Activated CD4-positive, CD25-positive, alpha-beta regulatory T cell treated with anti-CD3 and anti-CD28 coated beads, Interleukin-2, amount 50 U/mL, for 16 hours (primary cell): ENCODE measurements at regions not wholly inside any gene's neighbourhood (a gene's known extent, or its start where the extent isn't known, plus 50 kb on each side); places are given as distances from the start of the nearest gene placed in this dataset.

Experiments used
- DNase-seq: peaks from one replicate; pipeline ENCODE4 v3.0.0-alpha.2; 2020; ENCODE audit warnings: low read depth, low spot score

DNA sequence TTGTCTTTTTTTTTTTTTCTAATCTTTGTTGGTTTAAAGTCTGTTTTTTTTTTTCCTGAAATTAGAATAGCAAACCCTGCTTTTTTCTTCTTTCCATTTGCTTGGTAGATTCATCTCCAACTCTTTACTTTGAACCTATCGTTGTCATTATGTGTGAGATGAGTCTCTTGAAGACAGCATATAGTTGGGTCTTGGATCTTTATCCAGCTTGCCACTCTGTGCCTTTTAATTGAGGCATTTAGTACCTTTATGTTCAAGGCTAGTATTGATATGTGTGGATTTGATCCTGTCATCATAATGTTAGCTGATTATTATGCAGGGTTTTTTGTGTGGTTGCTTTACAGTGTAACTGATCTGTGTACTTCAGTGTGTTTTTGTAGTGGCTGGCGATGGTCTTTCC lies 383.8 kb downstream of the MAN2A1 start:
- DNase-seq = no peak

DNA sequence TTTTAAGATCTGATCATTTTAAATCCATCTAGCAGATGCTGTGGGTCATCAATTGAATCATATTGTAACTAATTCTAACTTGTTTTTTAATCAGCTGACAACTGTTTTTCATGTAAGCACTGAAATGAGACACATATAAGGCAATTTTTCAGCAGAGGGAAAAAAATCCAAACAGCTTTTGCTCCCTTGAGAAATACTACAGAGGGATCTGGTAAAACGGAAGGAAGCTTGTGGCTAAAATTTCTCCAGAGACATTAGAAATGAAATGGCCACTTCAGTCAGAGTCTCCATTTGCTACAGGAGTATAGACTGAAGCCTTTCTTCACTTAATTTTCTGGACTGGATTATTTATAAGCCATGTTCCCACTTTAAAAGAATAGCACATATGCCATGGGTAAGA lies 385.9 kb downstream of the MAN2A1 start:
- no peak for DNase-seq

GRCh38 chr5:110077147-110077546 lies 387.4 kb downstream of the MAN2A1 start:
- no peak for DNase-seq

DNA sequence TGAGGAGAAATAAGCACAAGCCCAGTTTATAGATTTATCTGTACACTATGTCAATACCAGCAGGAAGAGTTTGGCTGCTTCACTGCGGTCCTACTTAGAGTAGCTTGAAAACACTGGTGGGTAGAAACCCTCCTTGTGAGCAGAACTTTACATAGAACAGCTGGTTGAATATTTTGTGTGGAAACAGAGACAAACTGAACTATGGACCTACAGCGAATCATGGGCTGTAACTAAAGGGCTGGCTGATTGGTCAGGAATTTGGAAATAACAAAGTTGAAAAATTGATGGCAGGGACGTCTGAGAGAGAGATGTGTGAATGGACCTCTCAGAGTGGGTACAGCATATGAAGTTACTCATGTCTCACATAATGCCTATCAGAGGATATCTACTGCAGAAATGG lies 392.5 kb downstream of the MAN2A1 start:
- DNase-seq = no peak

DNA sequence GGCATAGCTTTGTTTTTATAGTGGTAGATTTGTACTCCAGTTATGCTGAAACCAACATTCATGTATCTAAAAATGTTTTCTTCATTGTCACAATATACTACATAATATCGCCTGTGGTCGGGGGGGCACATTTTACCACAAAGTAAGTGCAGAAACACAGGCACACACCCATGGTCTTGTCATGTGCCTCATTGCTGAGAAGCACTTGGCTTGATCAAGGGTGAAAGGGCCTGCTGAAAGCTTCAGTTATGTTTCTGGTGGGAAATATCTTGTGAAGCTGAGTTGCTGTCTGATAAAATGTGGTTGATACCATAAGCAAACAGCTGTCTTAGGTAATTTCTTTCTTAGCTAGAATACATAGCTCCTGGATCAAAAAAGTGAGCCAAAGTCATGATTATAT lies 393.1 kb downstream of the MAN2A1 start:
- DNase-seq = no peak

DNA sequence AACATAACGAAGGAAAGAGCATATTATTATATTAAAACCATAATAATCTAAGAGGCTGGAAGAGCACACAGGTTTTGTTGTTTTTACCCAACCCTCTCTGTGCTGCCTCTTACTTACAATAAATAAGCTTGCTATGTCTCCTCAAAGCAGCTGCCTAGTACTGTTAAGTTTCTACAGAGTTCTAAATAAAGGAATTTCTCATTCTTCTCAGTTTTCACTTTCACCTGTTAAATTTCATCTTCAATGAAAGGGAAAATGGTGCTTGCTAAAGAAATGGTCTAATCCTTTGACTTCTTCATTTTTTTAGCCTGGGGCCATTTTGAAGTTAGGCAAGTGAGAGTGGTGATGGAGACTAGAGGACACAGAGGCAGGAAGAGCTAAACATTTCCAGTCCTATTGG lies 396.1 kb downstream of the MAN2A1 start:
- DNase-seq = no peak

- no peak for DNase-seq
Measured at GRCh38 chr5:110086658-110087388, 397.1 kb downstream of the MAN2A1 start.

DNA sequence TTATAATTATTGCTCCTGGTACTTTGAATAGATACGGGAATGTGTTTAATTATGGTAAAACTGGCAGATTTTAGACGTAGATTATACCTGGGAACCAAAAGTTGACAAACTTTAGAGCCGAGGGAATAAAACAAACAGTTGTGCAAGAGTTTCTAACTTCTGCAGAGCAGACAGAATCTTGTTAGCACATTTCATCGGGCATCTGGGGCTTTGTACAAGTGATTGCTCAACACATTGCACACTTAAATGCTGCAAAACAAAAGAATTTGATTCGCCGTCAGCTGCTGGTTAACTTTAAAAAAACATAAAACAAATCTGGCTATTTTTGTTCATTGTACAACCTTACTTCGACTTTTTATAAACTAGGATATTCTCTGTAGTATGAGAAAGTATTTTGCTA lies 398.1 kb downstream of the MAN2A1 start:
- DNase-seq = no peak

- no peak for DNase-seq
Measured at GRCh38 chr5:110088676-110089436, 399.1 kb downstream of the MAN2A1 start.

DNA sequence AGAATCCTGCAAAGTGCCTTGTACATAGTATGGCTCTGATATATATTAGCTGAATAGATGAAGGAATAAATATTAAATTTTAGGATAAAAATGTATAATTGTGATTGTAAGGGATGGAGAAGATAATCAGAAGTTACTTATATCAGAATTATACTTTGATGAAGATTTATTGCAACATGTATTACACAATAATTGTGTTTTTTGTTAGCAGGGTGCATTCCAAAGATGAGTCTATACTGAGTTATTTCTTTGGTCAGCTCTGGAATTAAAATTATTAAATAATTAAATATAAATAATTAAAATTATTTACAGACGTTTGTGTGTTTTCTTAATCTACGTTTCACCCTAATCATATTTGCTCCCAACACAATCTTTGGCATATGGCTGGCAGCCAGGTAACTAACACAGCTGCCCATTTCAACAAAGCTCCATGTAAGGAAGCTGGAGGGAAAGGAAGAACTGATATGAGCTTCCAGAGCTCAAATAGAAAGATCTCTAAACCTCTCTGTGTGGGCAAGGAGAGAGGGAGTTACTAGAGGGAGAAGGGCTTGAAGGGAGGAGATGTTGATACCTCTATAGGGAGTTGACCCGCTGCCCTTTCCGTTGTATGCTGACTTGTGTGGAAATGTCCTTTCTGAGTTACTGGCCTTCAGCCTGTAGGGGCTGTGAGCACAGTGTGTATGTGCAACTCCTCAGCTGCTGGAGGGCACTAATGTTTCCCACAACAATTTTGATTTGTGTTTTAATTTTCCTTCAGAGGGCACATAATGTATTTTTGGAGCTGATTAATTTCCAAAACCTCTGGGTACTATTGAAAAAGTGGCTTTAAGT lies 403.4 kb downstream of the MAN2A1 start:
- no peak for DNase-seq

DNA sequence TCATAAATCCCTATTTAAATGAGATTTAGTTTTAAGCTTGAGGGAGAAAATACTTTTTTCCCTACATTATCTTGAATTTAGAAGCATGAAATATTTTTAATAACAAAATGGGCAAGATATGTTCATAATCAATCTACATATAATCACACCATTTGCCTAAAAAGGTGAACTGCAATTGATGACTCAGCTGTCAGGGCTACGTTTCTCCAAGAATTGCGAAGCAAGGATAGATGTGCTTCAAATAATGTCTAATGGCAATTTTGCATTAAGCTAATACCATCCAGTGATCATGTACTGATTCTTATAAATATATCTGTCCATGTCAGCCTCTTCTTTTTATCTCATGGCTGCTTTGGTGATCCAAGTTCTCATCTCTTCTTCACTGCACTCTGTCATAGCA lies 404.4 kb downstream of the MAN2A1 start:
- no peak for DNase-seq

GRCh38 chr5:110094548-110094947 lies 404.8 kb downstream of the MAN2A1 start:
- DNase-seq = no peak

GRCh38 chr5:110096419-110096818 lies 406.7 kb downstream of the MAN2A1 start:
- no peak for DNase-seq

DNA sequence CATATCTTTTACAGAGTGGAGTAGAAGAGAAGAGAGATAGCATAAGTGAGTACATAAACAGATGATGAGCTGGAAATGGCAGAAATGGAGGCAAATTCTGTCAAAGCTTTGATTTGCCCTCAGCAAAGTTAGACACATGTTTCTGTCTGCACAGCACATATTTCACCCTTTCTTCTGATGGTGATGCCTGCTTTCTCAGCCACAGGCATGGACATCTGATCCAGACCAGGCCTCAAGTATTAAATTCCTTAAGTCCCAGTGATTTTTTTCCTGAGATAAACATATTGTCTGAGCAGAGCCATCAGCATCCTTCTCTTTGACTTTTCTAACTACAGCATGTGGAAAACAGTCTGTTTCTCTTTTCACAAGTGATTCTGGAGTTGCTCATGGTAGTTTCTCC lies 409.8 kb downstream of the MAN2A1 start:
- no peak for DNase-seq

DNA sequence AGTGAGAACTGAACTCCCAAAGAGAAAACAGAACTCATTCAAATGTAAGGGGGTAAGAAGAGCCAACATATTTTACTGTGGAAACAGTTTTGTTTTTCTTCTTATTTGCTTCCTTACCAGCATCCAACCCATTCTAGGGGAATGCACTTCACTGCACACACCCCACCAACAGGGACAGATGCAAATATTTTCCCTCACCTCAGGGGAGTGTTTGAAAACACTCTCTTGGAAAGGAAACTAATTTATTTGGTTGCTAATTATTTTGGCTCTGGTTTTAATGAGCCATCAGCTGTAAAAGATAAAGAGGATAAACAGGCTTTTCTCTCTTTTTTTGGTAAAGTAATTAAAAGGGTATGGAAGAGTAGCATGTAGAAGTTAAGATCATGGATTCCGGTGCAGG lies 413.4 kb downstream of the MAN2A1 start:
- no peak for DNase-seq

- DNase-seq = no peak
Measured at GRCh38 chr5:110104060-110104725, 414.5 kb downstream of the MAN2A1 start.

DNA sequence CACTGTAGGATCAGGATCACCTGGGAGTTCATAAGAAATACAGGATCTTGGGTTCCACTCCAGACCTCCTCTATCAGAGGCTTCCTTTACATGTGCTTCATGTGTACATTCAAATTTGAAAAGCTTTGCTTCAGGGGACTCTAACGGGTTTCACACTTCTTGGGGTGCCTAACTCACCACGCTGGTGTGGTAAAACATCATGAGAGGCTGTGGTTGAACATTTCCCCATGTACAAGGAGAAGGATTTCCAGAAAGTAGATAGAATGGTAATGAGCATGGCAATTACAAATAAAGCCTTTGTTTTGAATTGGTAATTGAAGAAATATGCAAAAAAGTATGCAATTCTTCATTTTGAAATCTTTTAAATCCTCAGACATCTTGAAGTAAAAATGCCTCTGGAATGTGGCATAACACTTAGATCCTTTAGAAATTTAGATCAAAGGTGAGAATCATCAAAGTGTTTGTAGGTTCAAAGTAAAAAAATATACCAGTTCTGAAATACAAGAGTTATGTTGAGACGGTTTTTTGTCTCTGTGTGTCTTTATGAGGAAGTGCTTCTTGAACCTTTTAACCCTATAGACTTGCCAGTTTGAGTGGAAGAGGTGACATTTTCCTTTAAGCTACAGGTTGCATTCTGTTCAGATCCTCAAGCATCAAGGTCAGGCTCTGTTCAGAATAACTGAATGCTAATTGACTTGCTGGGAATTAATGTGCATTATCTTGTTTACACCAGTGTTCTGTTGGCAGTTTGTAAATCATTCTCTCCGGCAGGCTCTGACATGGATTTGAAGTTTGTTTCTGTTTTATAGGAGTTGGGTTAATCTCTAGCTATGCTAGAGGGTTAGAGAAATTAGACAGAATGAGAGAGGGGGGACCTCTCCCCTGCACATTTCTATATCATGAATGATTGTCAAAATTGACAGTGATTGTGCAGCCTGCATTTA lies 415.3 kb downstream of the MAN2A1 start:
- no peak for DNase-seq

DNA sequence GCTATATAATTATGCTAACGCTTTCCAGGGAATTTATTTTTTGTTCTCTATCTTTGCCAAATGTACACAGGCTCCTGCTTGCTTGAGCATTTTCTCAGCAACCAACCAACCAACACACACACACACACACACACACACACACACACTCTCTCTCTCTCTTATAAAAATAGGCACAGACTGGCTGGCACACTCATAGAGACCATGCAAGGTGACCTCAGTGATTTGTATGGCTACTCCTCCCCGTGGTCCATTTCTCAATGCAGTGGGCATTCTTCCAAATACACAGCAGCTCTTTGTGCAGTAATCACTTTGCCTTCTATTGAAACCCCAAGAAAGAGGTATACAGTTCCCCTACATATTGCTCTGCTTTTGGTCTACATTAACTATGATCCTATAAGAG lies 416.0 kb downstream of the MAN2A1 start:
- no peak for DNase-seq

- DNase-seq = no peak
Measured at GRCh38 chr5:110106750-110107149, 417.0 kb downstream of the MAN2A1 start.

- no peak for DNase-seq
Measured at GRCh38 chr5:110108520-110108919, 418.8 kb downstream of the MAN2A1 start.

DNA sequence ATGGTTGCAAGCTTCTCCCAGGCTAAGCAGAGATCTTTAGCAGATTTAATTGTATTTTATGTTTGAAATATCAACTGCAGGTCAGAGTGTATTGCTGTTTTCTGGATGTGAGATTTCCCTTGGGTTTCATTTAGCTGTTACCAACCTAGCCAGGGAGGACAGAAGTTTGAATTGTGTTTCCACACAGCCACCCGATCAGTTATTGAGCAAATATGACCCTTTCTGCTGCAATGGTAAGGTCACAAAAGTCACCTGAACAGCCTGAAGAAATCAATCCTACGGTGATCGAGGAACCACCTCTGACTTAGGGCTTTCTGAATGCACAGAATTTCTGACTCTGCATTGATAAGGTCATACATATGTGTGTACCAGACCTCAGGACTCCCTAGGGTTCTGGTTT lies 419.9 kb downstream of the MAN2A1 start:
- no peak for DNase-seq
